ENCODE measurements at regions not wholly inside any gene's neighbourhood (a gene's known extent, or its start where the extent isn't known, plus 50 kb on each side); places are given as distances from the start of the nearest gene placed in this dataset.
A peak's percentile ranks its signal among the peaks of the same experiment; 100 is the strongest.
"Not testable (repeated sequence)": the region's sequence is repeated elsewhere in the genome, so short reads cannot be mapped to it uniquely, and the experiment has no call there.

DNA sequence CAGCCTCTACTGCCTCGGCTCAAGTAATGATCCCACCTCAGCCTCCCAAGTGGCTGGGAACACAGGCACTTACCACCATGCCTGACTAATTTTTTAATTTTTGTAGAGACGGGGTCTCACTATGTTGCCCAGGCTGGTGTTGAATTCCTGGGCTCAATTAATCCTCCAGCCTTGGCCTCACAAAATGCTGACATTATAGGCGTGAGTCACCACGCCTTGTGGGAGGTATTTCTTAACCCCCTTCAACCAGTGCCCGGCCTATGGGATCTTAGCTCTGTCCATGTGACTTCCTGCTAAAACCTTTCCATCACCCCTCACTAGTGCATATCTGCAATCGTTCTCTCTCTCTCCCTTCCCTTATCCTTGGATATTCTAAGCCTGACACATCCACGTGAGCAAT, 86.4 kb downstream of the FOXD2 start:
- no peaks in the 10 kb centered on the region for H3K4me1 ChIP-seq (ENCODE audit: control insufficient read depth, insufficient read depth, low read length)
- no peaks in the 10 kb centered on the region for H3K36me3 ChIP-seq (ENCODE audit: insufficient read depth, low read length)
- no peak overlapping the region for H3K9ac ChIP-seq (ENCODE audit: low read depth, low read length)
- H3K4me2 ChIP-seq (ENCODE audit: low read length) = no peak overlapping the region
- H3K4me3 ChIP-seq (ENCODE audit: low read length) = no peak overlapping the region
- H3K27me3 ChIP-seq (ENCODE audit: control insufficient read depth, insufficient read depth, low read length) = peaks cover 5% of the 10 kb centered on the region
- peaks cover 9% of the 10 kb centered on the region for H3K9me3 ChIP-seq (replicated peaks; ENCODE audit: low read length)

DNA sequence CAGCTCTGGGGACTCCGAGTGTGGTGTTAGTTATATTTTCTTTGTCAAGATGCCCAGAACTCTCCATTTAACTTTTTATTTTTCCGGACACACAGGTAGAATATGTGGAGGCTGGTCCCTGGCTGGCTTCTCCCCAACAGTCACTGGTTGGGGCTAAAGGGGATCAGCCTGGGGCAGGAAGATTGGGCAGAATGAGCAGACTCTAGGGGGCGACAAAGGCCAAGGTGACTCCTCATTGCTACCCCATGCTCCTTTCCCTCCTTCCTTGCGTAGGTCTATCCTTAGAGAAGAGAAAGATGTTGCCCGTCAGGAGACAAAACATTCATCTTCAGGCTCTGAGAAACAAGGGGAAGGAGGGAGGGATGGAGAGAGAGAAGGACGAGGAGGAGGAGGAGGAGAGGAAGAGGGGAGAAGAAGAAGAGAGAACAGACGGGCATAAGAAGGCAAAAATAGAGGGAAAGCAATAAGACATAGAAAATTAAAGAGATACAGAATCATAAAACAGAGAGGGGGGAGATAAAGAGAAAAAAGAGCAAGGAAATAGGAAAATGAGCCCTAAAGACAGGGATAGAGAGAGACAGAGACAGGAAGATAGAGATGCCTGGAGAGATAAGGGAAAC, 89.9 kb downstream of the FOXD2 start:
- H3K9ac ChIP-seq (ENCODE audit: low read depth, low read length) = no peak overlapping the region
- no peaks in the 10 kb centered on the region for H3K36me3 ChIP-seq (ENCODE audit: insufficient read depth, low read length)
- peaks cover 13% of the 10 kb centered on the region for H3K9me3 ChIP-seq (replicated peaks; ENCODE audit: low read length)
- no peaks in the 10 kb centered on the region for H3K4me1 ChIP-seq (ENCODE audit: control insufficient read depth, insufficient read depth, low read length)
- peaks cover 5% of the 10 kb centered on the region for H3K27me3 ChIP-seq (ENCODE audit: control insufficient read depth, insufficient read depth, low read length)
- H3K4me2 ChIP-seq (ENCODE audit: low read length) = no peak overlapping the region
- no peak overlapping the region for H3K4me3 ChIP-seq (ENCODE audit: low read length)

DNA sequence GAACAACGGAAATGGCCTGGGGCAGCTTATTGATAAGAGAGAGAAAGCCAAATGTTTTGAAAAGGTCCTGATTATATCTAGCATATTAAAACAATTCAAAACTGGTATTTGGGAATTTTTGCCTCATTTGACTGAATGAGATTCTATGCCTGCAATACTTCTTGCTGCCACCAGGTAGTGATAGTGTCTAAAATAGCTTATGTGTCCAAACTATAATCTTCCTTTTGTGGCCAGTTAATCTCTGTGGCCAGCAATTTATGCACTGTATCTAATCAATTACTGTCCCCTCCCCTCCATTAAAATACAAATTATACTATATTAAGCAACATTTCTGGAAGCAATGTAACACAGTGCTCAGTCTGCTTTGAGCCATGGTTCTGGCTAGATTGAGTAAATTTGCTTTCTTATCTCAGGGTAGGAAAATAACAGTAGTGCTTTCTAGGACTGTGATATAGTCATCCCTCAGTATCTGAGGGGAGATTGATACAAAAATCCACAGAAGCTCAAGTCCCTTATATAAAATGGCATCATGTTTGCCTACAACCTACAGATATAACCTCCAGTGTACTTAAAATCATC, 91.8 kb downstream of the FOXD2 start:
- H3K4me3 ChIP-seq (ENCODE audit: low read length) = no peak overlapping the region
- H3K9me3 ChIP-seq (replicated peaks; ENCODE audit: low read length) = peaks cover 13% of the 10 kb centered on the region
- no peak overlapping the region for H3K9ac ChIP-seq (ENCODE audit: low read depth, low read length)
- H3K27me3 ChIP-seq (ENCODE audit: control insufficient read depth, insufficient read depth, low read length) = peaks cover 10% of the 10 kb centered on the region
- H3K4me2 ChIP-seq (ENCODE audit: low read length) = no peak overlapping the region
- no peaks in the 10 kb centered on the region for H3K36me3 ChIP-seq (ENCODE audit: insufficient read depth, low read length)
- H3K4me1 ChIP-seq (ENCODE audit: control insufficient read depth, insufficient read depth, low read length) = peaks cover 7% of the 10 kb centered on the region

DNA sequence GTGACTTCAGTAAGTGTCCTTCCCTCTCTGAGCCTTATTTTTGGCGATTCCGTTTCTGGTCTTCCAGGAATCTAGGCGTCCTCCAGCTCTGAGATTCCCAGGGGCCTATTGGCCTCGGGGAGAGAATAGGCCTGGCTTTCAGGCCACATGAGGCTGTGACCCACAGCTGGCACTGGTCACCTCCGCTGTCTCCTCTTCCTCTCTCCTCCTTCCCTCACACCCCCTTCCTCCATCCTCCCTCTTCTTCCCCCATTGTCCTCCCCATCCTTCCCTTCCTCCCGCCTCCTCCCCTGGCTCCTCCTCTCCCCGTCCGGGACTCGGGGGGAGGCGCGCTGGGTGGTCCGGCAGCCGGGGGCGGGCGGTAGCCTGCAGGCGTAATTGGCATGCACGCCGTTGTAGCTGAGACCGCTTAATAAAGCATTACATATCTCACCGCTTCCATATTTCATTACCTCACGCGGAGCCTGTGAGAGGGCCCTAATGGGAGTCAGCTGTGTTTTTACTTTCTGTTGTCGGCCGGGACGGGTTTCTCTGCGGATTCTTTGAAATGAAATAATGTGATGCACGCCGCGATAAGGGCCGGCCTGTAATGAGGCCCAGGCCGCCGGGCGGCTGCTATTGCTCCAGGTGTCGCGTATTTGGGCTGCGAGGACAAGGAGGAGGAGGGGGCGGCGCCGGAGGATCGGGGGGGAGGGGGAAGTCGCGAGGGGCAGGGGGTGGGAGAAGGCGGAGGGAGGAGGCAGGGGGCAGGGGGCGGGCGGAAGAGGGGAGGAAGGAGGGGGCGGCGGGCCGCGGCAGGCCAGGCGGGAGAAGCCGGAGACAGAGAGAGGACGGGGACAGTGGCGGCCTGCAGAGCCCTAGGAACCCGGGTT, 95.3 kb downstream of the FOXD2 start:
- peak overlapping the region; percentile 83 for H3K4me2 ChIP-seq (ENCODE audit: low read length)
- peak overlapping the region; percentile 49 for H3K9ac ChIP-seq (ENCODE audit: low read depth, low read length)
- H3K36me3 ChIP-seq (ENCODE audit: insufficient read depth, low read length) = no peaks in the 10 kb centered on the region
- peak overlapping the region; percentile 68 for H3K4me3 ChIP-seq (ENCODE audit: low read length)
- peaks cover 13% of the 10 kb centered on the region for H3K9me3 ChIP-seq (replicated peaks; ENCODE audit: low read length)
- peaks cover 7% of the 10 kb centered on the region for H3K4me1 ChIP-seq (ENCODE audit: control insufficient read depth, insufficient read depth, low read length)
- peaks cover 15% of the 10 kb centered on the region for H3K27me3 ChIP-seq (ENCODE audit: control insufficient read depth, insufficient read depth, low read length)

DNA sequence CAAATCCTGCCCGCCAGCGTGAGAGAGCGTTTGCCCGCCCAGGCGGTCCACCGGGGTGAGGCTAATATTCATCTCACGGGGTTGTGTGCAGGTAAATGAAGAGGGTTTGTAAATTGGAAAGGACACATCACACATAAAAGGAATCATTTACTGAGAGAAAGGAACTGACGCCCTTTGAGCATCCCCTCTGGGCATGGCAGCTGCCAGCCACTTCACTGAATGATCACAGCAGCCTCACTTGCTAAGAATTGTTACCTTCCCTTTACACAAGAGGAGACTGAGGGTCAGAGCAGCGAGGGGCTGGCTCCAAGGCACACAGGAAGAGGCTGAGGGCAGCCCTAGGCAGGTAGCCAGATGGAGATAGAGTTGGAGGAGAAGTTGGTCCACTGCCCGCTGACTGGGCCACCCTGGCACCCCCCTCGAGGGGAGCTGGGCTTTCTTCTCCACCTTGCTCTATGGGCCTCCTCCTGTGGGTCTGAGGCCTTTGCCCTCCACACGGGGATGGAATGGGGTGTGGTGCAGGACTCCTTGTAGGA, 96.0 kb downstream of the FOXD2 start:
- peaks cover 8% of the 10 kb centered on the region for H3K9me3 ChIP-seq (replicated peaks; ENCODE audit: low read length)
- no peaks in the 10 kb centered on the region for H3K36me3 ChIP-seq (ENCODE audit: insufficient read depth, low read length)
- H3K4me1 ChIP-seq (ENCODE audit: control insufficient read depth, insufficient read depth, low read length) = peaks cover 7% of the 10 kb centered on the region
- H3K27me3 ChIP-seq (ENCODE audit: control insufficient read depth, insufficient read depth, low read length) = peaks cover 15% of the 10 kb centered on the region
- H3K4me3 ChIP-seq (ENCODE audit: low read length) = no peak overlapping the region
- no peak overlapping the region for H3K9ac ChIP-seq (ENCODE audit: low read depth, low read length)
- no peak overlapping the region for H3K4me2 ChIP-seq (ENCODE audit: low read length)

DNA sequence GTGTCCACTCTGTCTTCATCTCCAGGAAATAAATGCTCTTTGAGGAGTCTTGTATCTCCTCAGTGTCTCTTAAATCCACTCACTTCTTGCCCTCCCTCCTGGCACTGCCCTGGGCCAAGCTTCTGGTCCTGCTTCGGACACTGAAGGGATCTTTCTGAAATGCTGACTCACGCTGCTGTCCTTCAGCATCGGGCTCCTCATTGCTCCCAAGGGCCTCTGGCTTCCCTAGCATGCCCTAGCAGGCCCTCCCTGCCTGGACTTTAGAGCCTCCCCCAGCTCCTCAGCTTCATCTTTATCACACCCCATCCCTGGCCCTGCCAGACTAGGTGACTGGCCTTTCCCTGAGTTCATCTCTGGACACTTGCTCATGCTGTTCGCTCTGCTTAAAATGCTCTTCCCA, 96.6 kb downstream of the FOXD2 start:
- Histone ChIP-seq H3K27me3 (ENCODE audit: control insufficient read depth, insufficient read depth, low read length) (peaks cover 15% of the 10 kb centered on the region), H3K9me3 (replicated peaks; ENCODE audit: low read length) (peaks cover 2% of the 10 kb centered on the region)

DNA sequence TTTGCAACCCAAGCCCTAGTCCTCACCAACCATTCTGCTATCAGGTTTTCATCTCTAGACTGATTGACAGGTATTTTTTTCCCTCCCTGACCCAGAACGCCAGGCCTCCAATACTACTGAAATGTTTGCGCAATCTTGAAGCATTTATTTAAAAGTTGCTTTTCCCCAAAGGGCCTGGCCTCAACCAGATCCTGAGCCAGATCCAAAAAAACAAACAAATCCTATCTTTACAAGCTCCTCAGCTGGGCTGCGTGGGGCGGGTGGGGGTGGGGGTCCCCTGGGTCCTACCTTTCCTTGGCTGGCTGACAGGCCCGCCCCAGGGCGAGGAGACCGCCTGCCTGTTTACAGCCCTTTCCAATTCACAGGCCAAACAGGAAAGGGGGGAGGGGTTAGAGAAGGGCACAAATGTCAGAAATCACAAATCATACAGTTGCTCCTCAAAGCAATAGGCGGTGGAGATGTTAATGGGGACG, 98.8 kb downstream of the FOXD2 start:
- Histone ChIP-seq H3K27me3 (ENCODE audit: control insufficient read depth, insufficient read depth, low read length) (peaks cover 15% of the 10 kb centered on the region), H3K36me3 (ENCODE audit: insufficient read depth, low read length) (no peaks in the 10 kb centered on the region), H3K4me2 (ENCODE audit: low read length) (no peak overlapping the region), H3K9ac (ENCODE audit: low read depth, low read length) (no peak overlapping the region), H3K9me3 (replicated peaks; ENCODE audit: low read length) (no peaks in the 10 kb centered on the region), H3K4me3 (ENCODE audit: low read length) (no peak overlapping the region), H3K4me1 (ENCODE audit: control insufficient read depth, insufficient read depth, low read length) (peaks cover 7% of the 10 kb centered on the region)

More for the DNA sequence above, 96.6 kb downstream of the FOXD2 start:
- Histone ChIP-seq H3K4me1 (ENCODE audit: control insufficient read depth, insufficient read depth, low read length) (peaks cover 7% of the 10 kb centered on the region), H3K36me3 (ENCODE audit: insufficient read depth, low read length) (no peaks in the 10 kb centered on the region), H3K9ac (ENCODE audit: low read depth, low read length) (no peak overlapping the region), H3K4me3 (ENCODE audit: low read length) (no peak overlapping the region), H3K4me2 (ENCODE audit: low read length) (no peak overlapping the region)

DNA sequence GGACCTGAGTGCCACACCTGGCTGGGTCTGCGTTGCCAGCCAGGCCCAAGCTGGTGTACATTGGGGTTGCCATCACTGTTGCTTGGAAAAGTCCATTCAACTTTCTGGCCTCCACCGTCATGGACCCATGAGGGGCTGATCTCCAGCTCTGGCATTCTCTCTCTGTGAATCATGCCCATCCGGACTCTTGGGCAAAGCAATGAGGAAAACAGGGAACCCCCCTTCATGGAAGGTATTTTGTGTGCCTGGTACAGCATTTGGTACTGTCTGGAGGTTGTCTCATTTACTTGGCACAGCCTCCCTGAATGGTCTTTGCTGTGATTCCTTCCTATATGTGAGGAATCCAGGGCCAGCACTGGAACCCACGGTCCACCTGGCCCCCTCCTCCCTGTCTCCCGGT, 99.4 kb downstream of the FOXD2 start:
- no peak overlapping the region for H3K9ac ChIP-seq (ENCODE audit: low read depth, low read length)
- peaks cover 15% of the 10 kb centered on the region for H3K27me3 ChIP-seq (ENCODE audit: control insufficient read depth, insufficient read depth, low read length)
- no peaks in the 10 kb centered on the region for H3K9me3 ChIP-seq (replicated peaks; ENCODE audit: low read length)
- no peaks in the 10 kb centered on the region for H3K36me3 ChIP-seq (ENCODE audit: insufficient read depth, low read length)
- H3K4me2 ChIP-seq (ENCODE audit: low read length) = no peak overlapping the region
- H3K4me3 ChIP-seq (ENCODE audit: low read length) = no peak overlapping the region
- peaks cover 7% of the 10 kb centered on the region for H3K4me1 ChIP-seq (ENCODE audit: control insufficient read depth, insufficient read depth, low read length)

DNA sequence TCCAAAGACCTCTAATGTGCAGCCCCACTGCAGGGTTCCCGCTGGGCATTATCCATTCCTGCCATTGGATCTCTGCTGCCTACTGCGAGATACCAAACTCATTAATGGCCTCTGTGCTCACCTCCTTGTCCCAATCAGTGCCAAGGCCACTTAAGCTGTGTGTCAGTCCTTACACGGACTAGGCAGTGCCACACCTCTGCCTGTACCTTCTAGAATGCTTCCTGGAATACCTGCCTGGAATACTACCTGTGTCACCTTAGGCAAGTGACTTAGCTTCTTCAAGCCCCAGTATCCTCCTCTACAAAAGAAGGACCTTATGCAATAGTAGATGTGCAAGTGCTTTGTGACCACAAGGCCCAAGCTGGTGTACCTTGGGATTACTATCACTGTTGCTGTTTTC, 100.1 kb downstream of the FOXD2 start:
- H3K4me2 ChIP-seq (ENCODE audit: low read length) = no peak overlapping the region
- H3K36me3 ChIP-seq (ENCODE audit: insufficient read depth, low read length) = no peaks in the 10 kb centered on the region
- no peak overlapping the region for H3K4me3 ChIP-seq (ENCODE audit: low read length)
- H3K9me3 ChIP-seq (replicated peaks; ENCODE audit: low read length) = no peaks in the 10 kb centered on the region
- peaks cover 7% of the 10 kb centered on the region for H3K4me1 ChIP-seq (ENCODE audit: control insufficient read depth, insufficient read depth, low read length)
- no peak overlapping the region for H3K9ac ChIP-seq (ENCODE audit: low read depth, low read length)
- H3K27me3 ChIP-seq (ENCODE audit: control insufficient read depth, insufficient read depth, low read length) = peaks cover 15% of the 10 kb centered on the region

DNA sequence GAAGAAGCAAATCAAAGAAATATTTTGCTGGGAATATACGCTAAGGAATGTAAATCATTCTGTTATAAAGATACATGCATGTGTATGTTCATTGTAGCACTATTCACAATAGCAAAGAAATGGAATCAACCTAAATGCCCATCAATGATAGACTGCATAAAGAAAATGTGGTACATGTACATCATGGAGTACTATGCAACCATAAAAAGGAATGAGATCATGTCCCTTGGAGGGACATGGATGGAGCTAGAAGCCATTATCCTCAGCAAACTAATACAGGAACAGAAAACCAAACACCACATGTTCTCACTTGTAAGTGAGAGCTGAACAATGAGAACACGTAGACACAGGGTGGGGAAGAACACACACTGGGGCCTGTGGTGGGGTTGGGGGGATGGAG, 100.7 kb downstream of the FOXD2 start:
- not testable (repeated sequence) for H3K9me3 ChIP-seq (replicated peaks; ENCODE audit: low read length); H3K9ac ChIP-seq (ENCODE audit: low read depth, low read length); H3K4me1 ChIP-seq (ENCODE audit: control insufficient read depth, insufficient read depth, low read length); H3K4me2 ChIP-seq (ENCODE audit: low read length); H3K4me3 ChIP-seq (ENCODE audit: low read length); H3K36me3 ChIP-seq (ENCODE audit: insufficient read depth, low read length)
- H3K27me3 ChIP-seq (ENCODE audit: control insufficient read depth, insufficient read depth, low read length) = peaks cover 15% of the 10 kb centered on the region

DNA sequence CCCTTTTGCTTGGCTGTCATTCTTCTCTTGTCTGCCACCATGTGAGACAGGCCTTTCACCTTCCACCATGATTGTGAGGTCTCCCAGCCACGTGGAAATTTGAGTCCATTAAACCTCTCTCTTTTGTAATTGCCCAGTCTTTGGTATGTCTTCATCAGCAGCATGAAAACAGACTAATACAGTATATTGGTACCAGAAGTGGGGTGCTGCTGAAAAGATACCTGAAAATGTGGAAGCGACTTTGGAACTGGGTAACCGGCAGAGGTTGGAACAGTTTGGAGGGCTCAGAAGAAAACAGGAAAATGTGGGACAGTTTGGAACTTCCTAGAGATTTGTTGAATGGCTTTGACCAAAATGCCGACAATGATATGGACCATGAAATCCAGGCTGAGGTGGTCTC, 103.9 kb downstream of the FOXD2 start:
- not testable (repeated sequence) for H3K4me2 ChIP-seq (ENCODE audit: low read length); H3K36me3 ChIP-seq (ENCODE audit: insufficient read depth, low read length); H3K9ac ChIP-seq (ENCODE audit: low read depth, low read length); H3K4me1 ChIP-seq (ENCODE audit: control insufficient read depth, insufficient read depth, low read length); H3K9me3 ChIP-seq (replicated peaks; ENCODE audit: low read length); H3K27me3 ChIP-seq (ENCODE audit: control insufficient read depth, insufficient read depth, low read length); H3K4me3 ChIP-seq (ENCODE audit: low read length)

All from skeletal muscle satellite cell (primary cell).